MM.1S (cell line): ENCODE measurements at regions not wholly inside any gene's neighbourhood (a gene's known extent, or its start where the extent isn't known, plus 50 kb on each side); places are given as distances from the start of the nearest gene placed in this dataset.

Source experiments
- DNase-seq: peaks from one replicate; pipeline ENCODE4 v3.0.0-alpha.2; 2015
- H2AFZ ChIP-seq: fragments of 300-600 bp; sonication (generic); 2 replicates; pipeline ENCODE4 v1.6.0; 2016; ENCODE audit warnings: antibody characterized with exemption, low read length
- H3F3A ChIP-seq: fragments of 300-600 bp; sonication (generic); 2 replicates; pipeline ENCODE4 v1.6.1; 2016; ENCODE audit warnings: mild to moderate bottlenecking, antibody characterized with exemption, low read length, moderate library complexity, mixed read lengths; ENCODE audit not compliant: insufficient read depth
- H3K27ac ChIP-seq: fragments of 300-600 bp; sonication (generic); 2 replicates; pipeline ENCODE4 v1.5.1; 2016; ENCODE audit warnings: mild to moderate bottlenecking, low read length
- H3K27me3 ChIP-seq: fragments of 300-600 bp; sonication (generic); replicated peaks from 2 replicates; pipeline ENCODE4 v1.6.0; 2016; ENCODE audit warnings: low read length; ENCODE audit not compliant: insufficient read depth
- H3K36me3 ChIP-seq: fragments of 300-600 bp; sonication (generic); replicated peaks from 2 replicates; pipeline ENCODE4 v1.6.1; 2016; ENCODE audit warnings: mild to moderate bottlenecking, low read length, mixed read lengths; ENCODE audit not compliant: insufficient read depth
- H3K4me1 ChIP-seq: fragments of 300-600 bp; sonication (generic); 2 replicates; pipeline ENCODE4 v1.6.1; 2016; ENCODE audit warnings: low read length, mixed read lengths
- H3K4me2 ChIP-seq: fragments of 300-600 bp; sonication (generic); 2 replicates; pipeline ENCODE4 v1.6.0; 2016; ENCODE audit warnings: low read depth, low read length
- H3K4me3 ChIP-seq: fragments of 300-600 bp; sonication (generic); 2 replicates; pipeline ENCODE4 v1.5.1; 2016; ENCODE audit warnings: low read length, mixed read lengths
- H3K79me2 ChIP-seq: fragments of 300-600 bp; sonication (generic); 2 replicates; pipeline ENCODE4 v1.6.1; 2016; ENCODE audit warnings: mixed run types, low read length, mixed read lengths
- H3K9ac ChIP-seq: fragments of 300-600 bp; sonication (generic); 2 replicates; pipeline ENCODE4 v1.6.1; 2016; ENCODE audit warnings: low read length, mixed read lengths
- H3K9me2 ChIP-seq: fragments of 300-600 bp; sonication (generic); replicated peaks from 2 replicates; pipeline ENCODE4 v1.6.1; 2016; ENCODE audit warnings: mild to moderate bottlenecking, low read length, mixed read lengths; ENCODE audit not compliant: insufficient read depth
- H3K9me3 ChIP-seq: fragments of 300-600 bp; sonication (generic); replicated peaks from 2 replicates; pipeline ENCODE4 v1.6.1; 2016; ENCODE audit warnings: mild to moderate bottlenecking, low read length, mixed read lengths; ENCODE audit not compliant: insufficient read depth
- H4K20me1 ChIP-seq: fragments of 300-600 bp; sonication (generic); 2 replicates; pipeline ENCODE4 v1.6.1; 2016; ENCODE audit warnings: mild to moderate bottlenecking, low read length, moderate library complexity, mixed read lengths; ENCODE audit not compliant: insufficient read depth
- CTCF ChIP-seq: fragments of 300-600 bp; sonication (generic); IDR thresholded peaks from 2 replicates; pipeline ENCODE4 v1.5.1; 2016; ENCODE audit warnings: antibody characterized with exemption, low read length, mixed read lengths
- EZH2 ChIP-seq: fragments of 300-600 bp; sonication (generic); optimal IDR thresholded peaks from 2 replicates; pipeline ENCODE3; 2017; ENCODE audit warnings: low read depth, mild to moderate bottlenecking, antibody characterized with exemption, low read length, mixed read lengths
- EZH2phosphoT487 ChIP-seq: fragments of 300-600 bp; sonication (generic); IDR thresholded peaks from 2 replicates; pipeline ENCODE4 v1.6.1; 2018; ENCODE audit warnings: antibody characterized with exemption, low read length

DNA sequence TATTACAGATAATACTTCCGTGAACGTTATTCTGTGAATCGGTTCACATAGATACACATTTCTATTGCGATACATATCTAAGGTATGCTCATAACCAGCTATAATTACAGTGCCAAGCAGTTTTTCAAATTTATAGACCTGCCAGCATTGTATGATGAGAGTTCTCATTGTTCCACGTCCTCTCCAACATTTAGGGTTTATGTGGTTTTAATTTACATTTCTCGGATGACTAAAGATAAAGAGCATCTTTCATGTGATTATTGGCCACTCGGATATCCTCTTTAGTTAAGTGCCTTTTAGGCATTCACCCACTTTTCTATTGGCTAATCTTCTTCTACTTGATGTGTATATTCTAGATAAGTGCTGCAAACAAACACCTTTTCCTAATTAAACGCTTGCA lies 134.7 kb upstream of the CCDC54 start:
- no peak for TF ChIP-seq EZH2
- no peak for TF ChIP-seq EZH2phosphoT487
- no peak for TF ChIP-seq CTCF
- no peaks in the 10 kb centered on the region for H3K9me2 ChIP-seq
- H3K4me3 ChIP-seq, result no peak overlapping the region
- H3K4me2 ChIP-seq, result no peak overlapping the region
- no peaks in the 10 kb centered on the region for H3K9me3 ChIP-seq
- H4K20me1 ChIP-seq, result no peaks in the 10 kb centered on the region
- no peaks in the 10 kb centered on the region for H3K27me3 ChIP-seq
- no peak for DNase-seq
- H3K9ac ChIP-seq, result no peak overlapping the region
- no peak overlapping the region for H2AFZ ChIP-seq
- H3F3A ChIP-seq, result no peaks in the 10 kb centered on the region
- no peak overlapping the region for H3K27ac ChIP-seq
- no peaks in the 10 kb centered on the region for H3K4me1 ChIP-seq
- H3K79me2 ChIP-seq, result no peaks in the 10 kb centered on the region
- no peaks in the 10 kb centered on the region for H3K36me3 ChIP-seq

GRCh38 chr3:107247116-107247515 lies 130.1 kb upstream of the CCDC54 start:
- H2AFZ ChIP-seq, result no peak overlapping the region
- H3F3A ChIP-seq, result no peaks in the 10 kb centered on the region
- no peaks in the 10 kb centered on the region for H3K79me2 ChIP-seq
- no peak overlapping the region for H3K4me3 ChIP-seq
- no peaks in the 10 kb centered on the region for H4K20me1 ChIP-seq
- H3K27ac ChIP-seq, result no peak overlapping the region
- TF ChIP-seq EZH2phosphoT487 (no peak), EZH2 (no peak)
- H3K9me3 ChIP-seq, result no peaks in the 10 kb centered on the region
- H3K36me3 ChIP-seq, result no peaks in the 10 kb centered on the region
- H3K9me2 ChIP-seq, result no peaks in the 10 kb centered on the region
- DNase-seq, result no peak
- no peaks in the 10 kb centered on the region for H3K27me3 ChIP-seq
- no peaks in the 10 kb centered on the region for H3K4me1 ChIP-seq
- H3K4me2 ChIP-seq, result no peak overlapping the region
- H3K9ac ChIP-seq, result no peak overlapping the region

- no peaks in the 10 kb centered on the region for H4K20me1 ChIP-seq
- no peak overlapping the region for H3K4me2 ChIP-seq
- no peaks in the 10 kb centered on the region for H3F3A ChIP-seq
- H3K9me2 ChIP-seq, result no peaks in the 10 kb centered on the region
- DNase-seq, result no peak
- no peaks in the 10 kb centered on the region for H3K36me3 ChIP-seq
- no peak overlapping the region for H2AFZ ChIP-seq
- H3K79me2 ChIP-seq, result no peaks in the 10 kb centered on the region
- H3K27ac ChIP-seq, result no peak overlapping the region
- H3K4me1 ChIP-seq, result no peaks in the 10 kb centered on the region
- no peak for TF ChIP-seq EZH2phosphoT487
- no peak for TF ChIP-seq EZH2
- TF ChIP-seq CTCF, result no peak
- H3K27me3 ChIP-seq, result no peaks in the 10 kb centered on the region
- H3K9ac ChIP-seq, result no peak overlapping the region
- H3K4me3 ChIP-seq, result no peak overlapping the region
- H3K9me3 ChIP-seq, result no peaks in the 10 kb centered on the region
These were observed 128.1 kb upstream of the CCDC54 start for GRCh38 chr3:107249132-107249531.

DNA sequence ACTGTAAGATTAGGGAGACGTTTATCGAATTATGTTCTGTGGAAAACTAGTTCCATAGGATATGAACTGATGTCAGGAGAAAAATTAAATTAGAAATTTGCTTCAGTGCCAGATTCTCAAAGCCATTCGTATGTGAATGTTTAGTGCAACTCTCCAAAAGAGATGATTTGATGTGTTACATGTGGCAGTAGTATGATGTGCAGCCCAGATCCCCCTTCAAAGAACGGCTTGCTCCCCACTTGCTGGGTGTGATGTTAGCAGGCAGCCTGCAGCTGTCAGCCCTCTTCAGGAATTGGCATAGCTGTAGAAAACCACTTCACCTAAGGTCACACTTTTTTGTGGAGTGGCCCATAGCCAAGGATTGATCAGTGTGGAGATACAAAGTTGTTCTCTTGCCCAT lies 127.0 kb upstream of the CCDC54 start:
- TF ChIP-seq EZH2, result no peak
- no peak for TF ChIP-seq EZH2phosphoT487
- TF ChIP-seq CTCF, result no peak
- no peaks in the 10 kb centered on the region for H3K36me3 ChIP-seq

More for the DNA sequence above, 127.0 kb upstream of the CCDC54 start:
- Histone ChIP-seq H3K79me2 (no peaks in the 10 kb centered on the region), H3K27ac (no peak overlapping the region), H2AFZ (no peak overlapping the region), H3K27me3 (no peaks in the 10 kb centered on the region), H3K9me2 (no peaks in the 10 kb centered on the region), H3F3A (no peaks in the 10 kb centered on the region), H3K4me3 (no peak overlapping the region), H3K9ac (no peak overlapping the region), H3K9me3 (no peaks in the 10 kb centered on the region), H4K20me1 (no peaks in the 10 kb centered on the region), H3K4me1 (no peaks in the 10 kb centered on the region), H3K4me2 (no peak overlapping the region)
- no peak for DNase-seq
